NT2/D1 (cell line): ENCODE measurements at regions not wholly inside any gene's neighbourhood (a gene's known extent, or its start where the extent isn't known, plus 50 kb on each side); places are given as distances from the start of the nearest gene placed in this dataset.

ENCODE experiments used
- DNase-seq: peaks from one replicate; pipeline ENCODE4 v3.0.0-alpha.2; 2011; ENCODE audit warnings: low read depth, low spot score
- H3K27me3 ChIP-seq: 2 replicates; pipeline ENCODE4 v1.6.0; 2011; ENCODE audit warnings: mild to moderate bottlenecking; ENCODE audit not compliant: insufficient read length, insufficient read depth
- H3K36me3 ChIP-seq: 2 replicates; pipeline ENCODE4 v1.6.1; 2011; ENCODE audit warnings: mild to moderate bottlenecking, low read length, mixed read lengths; ENCODE audit not compliant: insufficient read depth, insufficient read length
- H3K4me1 ChIP-seq: 2 replicates; pipeline ENCODE4 v1.5.1; 2011; ENCODE audit not compliant: insufficient read depth, insufficient read length
- H3K4me3 ChIP-seq: 2 replicates; pipeline ENCODE4 v1.5.1; 2011; ENCODE audit warnings: low read depth; ENCODE audit not compliant: insufficient read length
- H3K9ac ChIP-seq: 2 replicates; pipeline ENCODE4 v1.6.0; 2011; ENCODE audit warnings: low read depth; ENCODE audit not compliant: insufficient read length
- H3K9me3 ChIP-seq: 2 replicates; pipeline ENCODE4 v1.5.1; 2011; ENCODE audit warnings: mild to moderate bottlenecking, low read length; ENCODE audit not compliant: insufficient read depth
- SUZ12 ChIP-seq: IDR thresholded peaks from 2 replicates; pipeline ENCODE4 v1.6.1; 2011; ENCODE audit not compliant: insufficient read length, insufficient read depth; ENCODE audit errors: extremely low read depth
- YY1 ChIP-seq: IDR thresholded peaks from 2 replicates; pipeline ENCODE4 v1.6.1; 2011; ENCODE audit not compliant: insufficient read length, insufficient read depth
- ZNF274 ChIP-seq: IDR thresholded peaks from 2 replicates; pipeline ENCODE4 v1.6.1; 2011; ENCODE audit warnings: mild to moderate bottlenecking, low read depth, low read length

DNA sequence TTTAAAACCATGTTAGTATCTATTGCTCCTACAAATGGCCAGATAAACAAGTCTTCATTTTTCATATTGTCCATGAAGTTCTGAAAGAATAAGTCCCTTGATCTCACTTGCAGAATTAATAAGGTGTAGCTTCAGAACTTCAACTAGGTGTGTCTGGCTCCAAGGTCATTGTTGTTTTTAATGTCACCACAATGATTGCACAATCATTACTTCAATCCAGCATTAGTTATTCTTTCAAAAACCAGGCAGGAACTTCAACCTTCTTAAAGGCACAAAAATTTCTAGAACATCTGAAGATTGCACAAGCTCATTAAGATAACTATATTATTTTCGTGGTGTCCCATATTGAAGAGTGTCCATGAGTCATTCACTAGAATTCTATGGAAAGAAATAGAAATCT lies 1386.4 kb downstream of the CDH11 start:
- no peaks in the 10 kb centered on the region for H3K9me3 ChIP-seq
- no peak overlapping the region for H3K4me3 ChIP-seq
- H3K4me1 ChIP-seq: no peaks in the 10 kb centered on the region
- no peak for TF ChIP-seq ZNF274
- TF ChIP-seq YY1: no peak
- no peak for TF ChIP-seq SUZ12
- no peaks in the 10 kb centered on the region for H3K27me3 ChIP-seq
- H3K36me3 ChIP-seq: no peaks in the 10 kb centered on the region
- H3K9ac ChIP-seq: no peak overlapping the region
- no peak for DNase-seq

DNA sequence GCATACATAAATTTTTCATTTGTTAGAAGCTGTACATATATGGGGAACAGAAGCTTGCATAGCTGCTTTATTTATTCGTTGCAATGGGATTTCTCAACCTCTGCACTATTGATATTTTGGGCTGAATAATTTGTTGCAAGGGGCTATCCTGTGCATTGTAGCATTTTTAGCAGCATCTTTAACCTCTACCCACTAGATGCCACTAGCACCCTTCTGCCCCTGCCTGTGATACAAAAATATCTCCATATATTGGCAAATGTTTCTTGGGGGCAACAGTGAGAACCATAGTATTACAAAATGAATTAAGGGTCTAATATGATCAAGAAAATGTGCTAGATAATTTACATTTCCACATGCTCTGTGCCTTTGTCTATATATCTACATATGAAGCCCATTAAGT lies 1401.0 kb downstream of the CDH11 start:
- H3K36me3 ChIP-seq: no peaks in the 10 kb centered on the region
- no peak for DNase-seq
- no peaks in the 10 kb centered on the region for H3K4me1 ChIP-seq
- no peak overlapping the region for H3K9ac ChIP-seq
- no peaks in the 10 kb centered on the region for H3K9me3 ChIP-seq
- H3K4me3 ChIP-seq: no peak overlapping the region
- no peak for TF ChIP-seq SUZ12
- TF ChIP-seq YY1: no peak
- TF ChIP-seq ZNF274: no peak
- no peaks in the 10 kb centered on the region for H3K27me3 ChIP-seq

DNA sequence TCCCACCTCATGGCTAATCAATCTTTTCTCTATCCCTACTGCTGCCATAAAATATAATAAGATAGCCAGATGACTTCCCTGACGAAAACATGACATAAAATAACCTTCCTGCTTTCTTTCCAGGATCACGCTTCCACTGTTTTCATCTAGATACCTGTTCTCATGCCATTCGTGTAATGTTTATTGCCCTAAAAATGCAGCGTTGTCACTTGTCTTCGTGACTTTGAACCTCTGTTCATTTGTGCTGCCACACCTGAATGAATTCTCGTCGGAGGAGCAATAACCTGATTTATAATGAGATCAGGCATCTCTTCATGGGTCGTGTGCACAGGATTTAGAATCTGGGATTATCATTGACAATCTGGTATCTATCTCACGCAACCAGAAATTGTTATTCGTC lies 1401.9 kb downstream of the CDH11 start:
- TF ChIP-seq SUZ12: no peak
- TF ChIP-seq ZNF274: no peak
- TF ChIP-seq YY1: no peak
- H3K36me3 ChIP-seq: no peaks in the 10 kb centered on the region
- DNase-seq: no peak
- no peaks in the 10 kb centered on the region for H3K9me3 ChIP-seq
- H3K9ac ChIP-seq: no peak overlapping the region
- no peak overlapping the region for H3K4me3 ChIP-seq
- no peaks in the 10 kb centered on the region for H3K27me3 ChIP-seq
- H3K4me1 ChIP-seq: no peaks in the 10 kb centered on the region

DNA sequence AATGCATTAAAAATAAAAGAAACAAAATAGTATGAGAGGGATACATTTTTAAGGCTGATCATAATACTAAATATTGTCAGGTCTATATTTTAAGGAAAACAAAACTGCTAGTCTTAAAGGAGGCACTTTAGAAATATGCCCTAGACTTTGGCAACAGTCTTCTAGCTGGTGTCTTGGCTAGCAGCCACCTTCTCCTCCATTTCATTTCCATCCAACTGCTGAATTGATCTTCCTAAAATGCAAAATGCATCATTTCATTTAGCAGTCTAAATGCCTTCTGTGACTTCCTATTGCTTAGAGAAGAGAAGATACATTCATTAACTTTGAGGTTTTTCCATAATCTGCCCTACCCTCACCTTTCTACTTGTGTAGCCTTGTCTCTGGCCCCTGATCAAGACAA lies 1404.1 kb downstream of the CDH11 start:
- Histone ChIP-seq H3K27me3 (no peaks in the 10 kb centered on the region), H3K4me1 (no peaks in the 10 kb centered on the region), H3K36me3 (no peaks in the 10 kb centered on the region), H3K9me3 (no peaks in the 10 kb centered on the region), H3K9ac (no peak overlapping the region), H3K4me3 (no peak overlapping the region)
- TF ChIP-seq SUZ12 (no peak), ZNF274 (no peak), YY1 (no peak)
- no peak for DNase-seq

DNA sequence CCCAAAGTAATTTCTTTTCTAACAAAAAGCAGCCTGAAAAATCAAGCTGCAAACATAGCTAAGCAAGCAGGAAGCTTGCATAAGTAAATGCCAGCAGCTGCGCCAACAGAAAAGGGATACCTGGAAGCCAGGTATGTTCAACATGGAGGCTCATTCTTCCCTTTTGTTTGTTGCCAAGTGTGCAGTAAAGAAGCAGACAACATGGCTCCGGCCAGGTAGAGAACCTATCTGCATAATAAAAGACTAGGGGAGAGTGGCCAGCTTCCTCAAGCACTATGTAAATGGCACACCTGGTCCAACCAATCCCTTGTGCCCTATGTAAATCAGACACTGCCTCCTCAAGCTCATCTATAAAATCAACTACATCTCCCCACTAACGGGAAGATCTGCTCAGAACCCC lies 1407.0 kb downstream of the CDH11 start:
- no peak for TF ChIP-seq YY1
- TF ChIP-seq ZNF274: no peak
- TF ChIP-seq SUZ12: no peak
- peak; percentile 56 for DNase-seq
- Histone ChIP-seq H3K9ac (no peak overlapping the region), H3K9me3 (no peaks in the 10 kb centered on the region), H3K4me3 (no peak overlapping the region), H3K36me3 (no peaks in the 10 kb centered on the region), H3K27me3 (no peaks in the 10 kb centered on the region), H3K4me1 (no peaks in the 10 kb centered on the region)

DNA sequence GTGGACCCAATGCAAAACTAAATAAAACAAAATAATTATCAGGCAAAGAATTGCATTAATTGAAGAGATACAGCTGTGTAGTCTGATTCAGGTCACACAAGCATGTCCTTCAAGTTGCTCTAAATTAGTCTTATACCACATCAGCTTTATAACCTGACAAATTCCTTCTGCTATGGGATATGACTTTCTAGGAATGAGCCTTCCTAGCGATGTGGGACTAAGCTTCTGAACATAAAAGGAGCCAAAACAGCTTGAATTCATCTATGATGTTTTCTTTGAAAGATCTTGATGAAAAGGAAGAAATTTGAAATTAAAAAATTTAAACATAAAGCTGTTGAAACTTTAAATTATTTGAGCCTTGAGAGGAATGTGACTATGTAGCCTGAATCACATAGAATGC lies 1409.1 kb downstream of the CDH11 start:
- Histone ChIP-seq H3K4me3 (no peak overlapping the region), H3K9me3 (no peaks in the 10 kb centered on the region), H3K36me3 (no peaks in the 10 kb centered on the region), H3K4me1 (no peaks in the 10 kb centered on the region), H3K27me3 (no peaks in the 10 kb centered on the region), H3K9ac (no peak overlapping the region)
- no peak for DNase-seq
- no peak for TF ChIP-seq ZNF274
- no peak for TF ChIP-seq SUZ12
- TF ChIP-seq YY1: no peak

DNA sequence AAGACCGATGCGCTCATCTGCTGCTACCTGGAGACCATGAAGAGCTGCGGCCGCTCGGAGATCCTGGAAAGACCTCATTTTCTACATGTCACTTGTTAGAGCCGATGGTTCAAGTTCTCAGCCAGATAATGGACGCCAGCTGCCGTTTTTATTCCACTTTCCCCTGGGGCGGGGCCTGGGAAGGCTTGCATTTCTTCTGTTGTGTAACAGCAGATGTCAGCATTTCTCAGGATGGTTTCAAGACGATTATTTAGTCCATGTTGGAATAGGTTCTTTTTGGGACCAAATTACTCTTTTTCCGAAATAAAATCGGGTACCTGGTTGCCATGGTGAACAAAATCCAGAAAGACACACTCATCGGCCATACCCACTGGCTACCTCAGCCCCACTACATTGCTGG lies 1418.3 kb downstream of the CDH11 start:
- no peak overlapping the region for H3K9ac ChIP-seq

DNA sequence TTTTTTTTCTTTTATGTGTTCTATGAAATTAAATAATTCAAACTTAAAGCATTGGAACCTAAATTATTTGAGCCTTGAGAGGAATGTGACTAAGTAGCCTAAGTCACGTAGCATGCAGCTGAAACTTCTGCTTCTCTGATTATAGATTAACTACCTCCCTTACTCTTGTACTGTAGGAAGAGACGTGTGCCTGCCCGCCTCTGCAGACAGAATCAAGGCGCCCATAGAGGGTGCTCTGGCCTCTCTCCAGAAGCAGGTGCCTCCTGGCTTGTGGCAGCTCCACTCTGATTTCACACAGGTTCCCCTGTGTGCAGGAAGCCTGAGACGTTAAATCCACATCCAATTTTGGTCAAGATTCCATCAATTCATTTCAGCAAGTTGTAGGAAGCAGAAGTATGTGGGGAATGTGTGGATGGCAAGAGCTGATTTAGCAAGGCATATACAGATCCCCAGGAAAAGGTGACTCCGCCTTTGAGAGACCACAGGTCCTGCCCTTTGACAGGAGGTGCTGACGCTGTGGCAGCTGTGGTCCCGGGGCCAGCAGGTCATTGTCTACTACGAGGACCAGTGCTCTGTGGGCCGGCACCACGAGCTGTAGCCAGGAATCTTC lies 1418.8 kb downstream of the CDH11 start:
- Histone ChIP-seq H3K27me3 (no peaks in the 10 kb centered on the region), H3K9ac (no peak overlapping the region), H3K4me3 (no peak overlapping the region), H3K36me3 (no peaks in the 10 kb centered on the region), H3K9me3 (no peaks in the 10 kb centered on the region), H3K4me1 (no peaks in the 10 kb centered on the region)
- TF ChIP-seq ZNF274 (no peak), SUZ12 (no peak), YY1 (no peak)
- no peak for DNase-seq

More for the DNA sequence above, 1418.3 kb downstream of the CDH11 start:
- no peak for DNase-seq
- Histone ChIP-seq H3K27me3 (no peaks in the 10 kb centered on the region), H3K4me3 (no peak overlapping the region), H3K36me3 (no peaks in the 10 kb centered on the region), H3K9me3 (no peaks in the 10 kb centered on the region), H3K4me1 (no peaks in the 10 kb centered on the region)
- no peak for TF ChIP-seq ZNF274
- TF ChIP-seq SUZ12: no peak
- TF ChIP-seq YY1: no peak
